Esophagus (tissue), 2 donors: ENCODE measurements at regions not wholly inside any gene's neighbourhood (a gene's known extent, or its start where the extent isn't known, plus 50 kb on each side); places are given as distances from the start of the nearest gene placed in this dataset.

Source experiments
- H3K27ac ChIP-seq, 2 donors: one replicate each; pipeline ENCODE4 v1.5.1; 2013; ENCODE audit warnings: low read depth in 2 of 2, mild to moderate bottlenecking in 2 of 2, inconsistent platforms in 1 of 2, low read length in 1 of 2, moderate library complexity in 1 of 2
- H3K27me3 ChIP-seq, 2 donors: one replicate each; pipeline ENCODE4 v1.6.1; 2013; ENCODE audit warnings: low read length in 2 of 2, control low read depth in 1 of 2, mild to moderate bottlenecking in 1 of 2; ENCODE audit not compliant: insufficient read depth in 2 of 2, control insufficient read depth in 1 of 2
- H3K36me3 ChIP-seq, 2 donors: one replicate each; pipeline ENCODE4 v1.6.1; 2013; ENCODE audit warnings: low read length in 1 of 2; ENCODE audit not compliant: control insufficient read depth in 2 of 2, insufficient read depth in 2 of 2
- H3K4me1 ChIP-seq, 2 donors: one replicate each; pipeline ENCODE4 v1.6.1; 2013; ENCODE audit warnings: low read length in 1 of 2; ENCODE audit not compliant: control insufficient read depth in 2 of 2, insufficient read depth in 2 of 2
- H3K4me3 ChIP-seq, 2 donors: one replicate each; pipeline ENCODE4 v1.5.1; 2013; ENCODE audit warnings: low read length in 2 of 2, mild to moderate bottlenecking in 2 of 2, low read depth in 1 of 2, moderate library complexity in 1 of 2
- H3K9me3 ChIP-seq, 2 donors: one replicate each; pipeline ENCODE4 v1.6.1; 2013; ENCODE audit warnings: mild to moderate bottlenecking in 2 of 2, low read depth in 1 of 2, low read length in 1 of 2, moderate library complexity in 1 of 2; ENCODE audit not compliant: control insufficient read depth in 2 of 2, insufficient read depth in 1 of 2
- WGBS, 2 donors: extraction: QIAGEN DNeasy Blood & Tissue Kit; methylation state at CpG; one replicate each; pipeline ENCODE4 v1.1.7; 2013; 5-methylcytosine and 5-hydroxymethylcytosine counted together
- donor health status: healthy with polysubstance abuse.
- donor health status: Bipolar disorder and iron deficiency.

- 74 to 75% methylated on average over 6 of the region's 6 CpGs for WGBS, 2 donors
- no peak overlapping the region for H3K4me3 ChIP-seq
- peaks cover 0 to 5% of the 10 kb centered on the region in 2 donors for H3K9me3 ChIP-seq
- H3K27ac ChIP-seq = no peak overlapping the region
- no peaks in the 10 kb centered on the region for H3K36me3 ChIP-seq
- no peaks in the 10 kb centered on the region for H3K4me1 ChIP-seq
- H3K27me3 ChIP-seq = no peaks in the 10 kb centered on the region
Observed at GRCh38 chr16:86015606-86016005, 116.6 kb downstream of the IRF8 start.

DNA sequence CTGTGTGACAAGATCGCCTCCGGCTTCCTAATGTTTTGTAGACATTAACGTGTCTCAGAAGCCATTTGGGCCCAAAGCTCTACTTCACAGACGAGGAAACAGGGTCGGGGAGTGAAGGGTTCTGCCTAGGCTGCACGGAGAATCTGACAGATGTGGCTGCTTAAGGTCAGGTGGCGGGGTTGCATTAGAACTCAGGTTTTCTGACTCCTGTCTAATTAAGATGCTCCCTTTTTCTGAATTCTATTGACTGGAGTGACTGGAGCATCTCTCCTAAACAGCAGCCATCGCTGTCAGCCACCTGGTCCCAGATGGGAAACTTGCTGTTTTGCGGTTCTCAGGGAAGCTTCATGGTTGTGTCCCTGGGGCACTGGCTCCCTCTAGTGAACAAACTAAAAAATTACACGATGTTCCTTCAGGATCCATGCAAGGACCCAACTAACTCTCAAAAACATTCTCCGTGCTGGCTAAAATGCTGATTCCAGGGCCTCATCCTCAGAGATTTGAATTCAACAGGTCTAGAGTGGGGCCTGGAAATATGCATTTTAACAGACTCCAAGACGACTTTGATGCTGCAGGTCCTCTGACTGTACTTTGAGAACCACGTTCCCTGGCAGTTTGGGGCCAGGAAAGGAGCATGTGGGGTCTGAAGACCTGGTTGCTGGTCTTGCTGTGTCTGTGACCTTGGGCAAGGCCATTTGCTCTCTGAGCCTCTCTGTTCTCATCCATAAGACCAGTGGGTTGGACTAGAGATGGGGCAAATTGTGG lies 117.4 kb downstream of the IRF8 start:
- H3K36me3 ChIP-seq = no peaks in the 10 kb centered on the region
- WGBS, 2 donors = 47 to 48% methylated on average over 13 of the region's 13 CpGs
- no peaks in the 10 kb centered on the region for H3K27me3 ChIP-seq
- H3K4me1 ChIP-seq = no peaks in the 10 kb centered on the region
- no peak overlapping the region for H3K4me3 ChIP-seq
- H3K9me3 ChIP-seq = peaks cover 0 to 8% of the 10 kb centered on the region in 2 donors
- no peak overlapping the region for H3K27ac ChIP-seq

DNA sequence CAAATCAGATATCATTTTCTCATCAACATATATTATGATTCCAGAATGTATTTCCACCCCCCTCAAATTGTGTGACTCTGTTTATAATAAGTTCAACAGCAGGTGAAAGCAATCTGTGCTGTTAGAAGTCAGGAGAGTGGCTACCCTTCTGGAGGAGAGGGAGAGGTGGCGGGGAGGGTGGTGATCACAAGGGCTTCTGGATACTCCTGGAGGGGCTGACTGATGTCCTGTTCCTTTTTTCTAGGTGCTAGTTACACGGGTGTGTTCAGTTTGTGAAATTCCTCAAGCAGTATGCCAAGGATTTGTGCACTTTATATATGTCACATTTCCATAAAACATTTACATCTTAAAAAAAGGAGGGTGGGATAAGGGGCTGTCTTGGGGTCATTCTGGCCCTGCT lies 119.1 kb downstream of the IRF8 start:
- no peaks in the 10 kb centered on the region for H3K27me3 ChIP-seq
- H3K36me3 ChIP-seq = no peaks in the 10 kb centered on the region
- no peak overlapping the region for H3K27ac ChIP-seq
- H3K4me3 ChIP-seq = no peak overlapping the region
- peaks cover 0 to 8% of the 10 kb centered on the region in 2 donors for H3K9me3 ChIP-seq
- WGBS, 2 donors = 30 to 39% methylated on average over 2 of the region's 2 CpGs
- H3K4me1 ChIP-seq = no peaks in the 10 kb centered on the region

GRCh38 chr16:86018487-86018886 lies 119.5 kb downstream of the IRF8 start:
- H3K36me3 ChIP-seq = no peaks in the 10 kb centered on the region
- peaks cover 0 to 11% of the 10 kb centered on the region in 2 donors for H3K9me3 ChIP-seq
- H3K27me3 ChIP-seq = no peaks in the 10 kb centered on the region
- no peak overlapping the region for H3K27ac ChIP-seq
- no peak overlapping the region for H3K4me3 ChIP-seq
- H3K4me1 ChIP-seq = no peaks in the 10 kb centered on the region
- WGBS, 2 donors = 8 to 13% methylated on average over 7 of the region's 7 CpGs

DNA sequence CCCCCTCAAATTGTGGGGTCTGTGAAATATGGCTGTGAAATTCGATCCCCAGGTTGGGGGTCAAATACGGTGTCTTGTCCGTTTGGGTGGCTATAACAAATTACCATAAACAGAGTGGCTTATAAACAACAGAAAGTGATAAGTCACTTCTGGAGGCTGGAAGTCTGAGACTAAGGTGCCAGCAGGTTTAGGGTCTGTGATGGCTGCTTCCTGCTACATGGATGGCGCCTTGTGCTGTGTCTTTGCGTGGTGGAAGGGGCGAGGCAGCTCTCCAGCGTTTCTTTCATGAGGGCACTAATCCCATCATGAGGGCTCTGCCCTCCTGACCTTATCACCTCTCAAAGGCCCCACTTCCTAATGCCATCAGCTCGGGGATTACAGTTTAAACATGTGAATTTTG lies 120.0 kb downstream of the IRF8 start:
- Histone ChIP-seq H3K27me3 (no peaks in the 10 kb centered on the region), H3K4me3 (no peak overlapping the region), H3K27ac (no peak overlapping the region), H3K36me3 (no peaks in the 10 kb centered on the region), H3K4me1 (no peaks in the 10 kb centered on the region), H3K9me3 (peaks cover 0 to 11% of the 10 kb centered on the region in 2 donors)
- 61 to 65% methylated on average over 8 of the region's 8 CpGs for WGBS, 2 donors

DNA sequence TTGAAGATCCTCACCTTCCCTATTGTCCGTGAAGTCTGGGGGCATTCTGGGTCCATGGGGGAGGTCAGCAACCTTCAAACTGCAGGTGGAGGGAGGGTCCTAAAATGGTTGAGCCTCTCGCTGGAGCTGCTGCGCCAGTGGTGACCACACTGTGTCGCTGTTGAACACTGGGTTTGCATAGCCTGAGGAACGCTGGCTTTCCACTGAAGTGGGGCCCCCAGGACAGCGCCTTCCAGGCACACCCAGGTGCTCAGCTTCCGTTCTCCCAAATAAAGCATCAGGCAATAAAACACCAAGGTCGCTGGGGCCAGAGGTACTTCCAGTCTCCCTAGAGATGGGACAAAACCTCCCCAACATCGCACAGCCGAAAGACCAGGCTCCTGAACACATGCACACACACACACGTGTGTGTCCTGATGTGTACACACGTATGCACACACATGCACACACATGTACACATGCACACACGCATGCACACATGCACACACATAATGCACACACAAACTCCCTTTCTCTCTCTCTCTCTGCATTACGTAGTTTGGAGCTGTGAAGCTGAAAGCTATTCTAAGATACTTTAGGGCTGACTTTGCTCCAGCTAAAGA lies 120.6 kb downstream of the IRF8 start:
- H3K9me3 ChIP-seq = peaks cover 0 to 11% of the 10 kb centered on the region in 2 donors
- no peak overlapping the region for H3K4me3 ChIP-seq
- H3K27ac ChIP-seq = no peak overlapping the region
- WGBS, 2 donors = 66 to 68% methylated on average over 14 of the region's 14 CpGs
- H3K27me3 ChIP-seq = no peaks in the 10 kb centered on the region
- no peaks in the 10 kb centered on the region for H3K4me1 ChIP-seq
- H3K36me3 ChIP-seq = no peaks in the 10 kb centered on the region

GRCh38 chr16:86020971-86021370 lies 122.0 kb downstream of the IRF8 start:
- no peaks in the 10 kb centered on the region for H3K27me3 ChIP-seq
- peaks cover 0 to 17% of the 10 kb centered on the region in 2 donors for H3K9me3 ChIP-seq
- H3K36me3 ChIP-seq = no peaks in the 10 kb centered on the region
- no peaks in the 10 kb centered on the region for H3K4me1 ChIP-seq
- no peak overlapping the region for H3K4me3 ChIP-seq
- 75 to 78% methylated on average over 7 of the region's 7 CpGs for WGBS, 2 donors
- H3K27ac ChIP-seq = no peak overlapping the region

DNA sequence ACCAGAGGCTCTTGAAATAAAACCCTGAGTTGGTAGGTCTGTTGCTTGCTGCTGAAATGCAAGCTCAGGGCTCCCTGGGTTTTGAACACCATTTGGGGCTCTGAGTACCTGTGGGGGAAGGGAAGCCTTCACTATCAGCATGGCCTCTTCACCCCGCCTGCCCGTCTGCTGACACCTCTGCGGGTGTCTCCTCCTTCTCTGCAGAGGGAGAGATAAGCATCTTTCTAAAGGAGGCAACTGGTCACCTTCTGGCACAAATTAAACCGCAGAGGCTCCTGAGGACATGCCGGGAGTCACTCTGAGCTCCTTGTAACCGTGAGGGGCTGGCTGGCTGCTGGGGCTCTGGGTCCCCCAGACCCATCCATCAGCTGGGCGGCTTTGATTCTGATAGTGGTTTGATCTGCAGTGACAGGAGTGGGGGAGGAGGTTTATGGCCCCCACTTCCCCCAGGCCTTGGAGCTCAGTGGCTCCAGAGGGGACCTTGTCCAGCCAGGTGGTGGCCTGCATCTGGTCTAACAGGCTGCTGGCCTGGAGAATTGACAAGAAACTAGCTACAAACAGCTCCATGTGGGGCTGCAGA lies 123.5 kb downstream of the IRF8 start:
- no peaks in the 10 kb centered on the region for H3K36me3 ChIP-seq
- H3K4me1 ChIP-seq = no peaks in the 10 kb centered on the region
- WGBS, 2 donors = 59 to 60% methylated on average over 7 of the region's 7 CpGs
- H3K27ac ChIP-seq = no peak overlapping the region
- H3K27me3 ChIP-seq = no peaks in the 10 kb centered on the region
- peaks cover 0 to 17% of the 10 kb centered on the region in 2 donors for H3K9me3 ChIP-seq
- no peak overlapping the region for H3K4me3 ChIP-seq

GRCh38 chr16:86024210-86024609 lies 125.2 kb downstream of the IRF8 start:
- Histone ChIP-seq H3K4me1 (no peaks in the 10 kb centered on the region), H3K27ac (no peak overlapping the region), H3K4me3 (no peak overlapping the region), H3K36me3 (no peaks in the 10 kb centered on the region), H3K27me3 (no peaks in the 10 kb centered on the region), H3K9me3 (peaks cover 0 to 17% of the 10 kb centered on the region in 2 donors)
